Left ventricle myocardium inferior (tissue), 1 donor: ENCODE measurements at regions not wholly inside any gene's neighbourhood (a gene's known extent, or its start where the extent isn't known, plus 50 kb on each side); places are given as distances from the start of the nearest gene placed in this dataset.

ENCODE experiments used
- DNase-seq: peaks from one replicate; pipeline ENCODE4 v3.0.0-alpha.2; 2020
- H3K27ac ChIP-seq: fragments of 200-600 bp; replicated peaks from 2 replicates; pipeline ENCODE4 v1.8.0; 2021
- H3K27me3 ChIP-seq: fragments of 200-600 bp; 2 replicates; pipeline ENCODE4 v1.8.0; 2021; ENCODE audit warnings: low read depth
- H3K36me3 ChIP-seq: fragments of 200-600 bp; 2 replicates; pipeline ENCODE4 v1.8.0; 2021
- H3K4me1 ChIP-seq: fragments of 200-600 bp; 2 replicates; pipeline ENCODE4 v1.8.0; 2021
- H3K4me3 ChIP-seq: fragments of 200-600 bp; 2 replicates; pipeline ENCODE4 v1.8.0; 2021; ENCODE audit warnings: mild to moderate bottlenecking, moderate library complexity
- H3K9me3 ChIP-seq: fragments of 200-600 bp; replicated peaks from 2 replicates; pipeline ENCODE4 v1.8.0; 2021
- intact Hi-C: fragments of 100-400 bp; cut with micrococcal nuclease; formaldehyde crosslinking; loops from one replicate; pipeline ENCODE4 v1.11.0; 2022
- TF ChIP-seq, protein P1 (sequence below): fragments of 200-600 bp; IDR thresholded peaks from 2 replicates; pipeline ENCODE4 v1.8.0; 2021; ENCODE audit warnings: antibody characterized with exemption, mild to moderate bottlenecking, borderline replicate concordance
- donor health status: DM: no; HTN: yes; CAD: no; lungs with severe emphysema.

GRCh38 chr1:213767683-213768082, 220.1 kb upstream of the PROX1 start:
- Histone ChIP-seq H3K4me1 (no peaks in the 10 kb centered on the region), H3K27ac (no peak overlapping the region), H3K36me3 (no peaks in the 10 kb centered on the region), H3K27me3 (peaks cover 26% of the 10 kb centered on the region), H3K4me3 (no peak overlapping the region), H3K9me3 (no peaks in the 10 kb centered on the region)
- intact Hi-C loops, result no loop called here
- no peak for DNase-seq
- TF ChIP-seq, protein P1, sequence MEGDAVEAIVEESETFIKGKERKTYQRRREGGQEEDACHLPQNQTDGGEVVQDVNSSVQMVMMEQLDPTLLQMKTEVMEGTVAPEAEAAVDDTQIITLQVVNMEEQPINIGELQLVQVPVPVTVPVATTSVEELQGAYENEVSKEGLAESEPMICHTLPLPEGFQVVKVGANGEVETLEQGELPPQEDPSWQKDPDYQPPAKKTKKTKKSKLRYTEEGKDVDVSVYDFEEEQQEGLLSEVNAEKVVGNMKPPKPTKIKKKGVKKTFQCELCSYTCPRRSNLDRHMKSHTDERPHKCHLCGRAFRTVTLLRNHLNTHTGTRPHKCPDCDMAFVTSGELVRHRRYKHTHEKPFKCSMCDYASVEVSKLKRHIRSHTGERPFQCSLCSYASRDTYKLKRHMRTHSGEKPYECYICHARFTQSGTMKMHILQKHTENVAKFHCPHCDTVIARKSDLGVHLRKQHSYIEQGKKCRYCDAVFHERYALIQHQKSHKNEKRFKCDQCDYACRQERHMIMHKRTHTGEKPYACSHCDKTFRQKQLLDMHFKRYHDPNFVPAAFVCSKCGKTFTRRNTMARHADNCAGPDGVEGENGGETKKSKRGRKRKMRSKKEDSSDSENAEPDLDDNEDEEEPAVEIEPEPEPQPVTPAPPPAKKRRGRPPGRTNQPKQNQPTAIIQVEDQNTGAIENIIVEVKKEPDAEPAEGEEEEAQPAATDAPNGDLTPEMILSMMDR, result no peak

GRCh38 chr1:213772128-213773063, 215.4 kb upstream of the PROX1 start:
- TF ChIP-seq, protein P1, result no peak
- Histone ChIP-seq H3K27me3 (peaks cover 8% of the 10 kb centered on the region), H3K4me1 (no peaks in the 10 kb centered on the region), H3K9me3 (peaks cover 12% of the 10 kb centered on the region), H3K4me3 (no peak overlapping the region), H3K27ac (no peak overlapping the region), H3K36me3 (no peaks in the 10 kb centered on the region)
- no peak for DNase-seq
- intact Hi-C loops, result no loop called here

DNA sequence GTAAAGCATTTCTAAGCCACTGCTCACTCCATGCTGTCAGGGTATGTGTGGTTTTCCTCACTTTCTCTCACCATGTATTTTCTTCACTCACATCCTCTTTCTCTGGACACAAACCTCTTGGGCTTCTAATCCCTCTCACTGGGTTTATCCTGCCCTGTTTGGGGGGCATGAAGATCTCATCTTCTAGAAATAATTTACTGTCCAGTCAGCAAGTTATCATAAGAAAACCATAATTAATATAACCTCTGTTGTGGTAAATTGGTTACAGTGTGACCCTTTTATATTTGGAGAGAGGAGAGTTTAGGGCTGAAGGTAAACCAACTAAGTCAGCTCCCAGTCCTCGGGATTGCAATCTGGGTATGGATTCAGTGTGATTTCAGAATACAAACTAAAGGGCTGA, 213.8 kb upstream of the PROX1 start:
- H3K9me3 ChIP-seq, result peaks cover 12% of the 10 kb centered on the region
- no peaks in the 10 kb centered on the region for H3K4me1 ChIP-seq
- intact Hi-C loops, result no loop called here
- no peak for DNase-seq
- TF ChIP-seq, protein P1, result no peak
- no peak overlapping the region for H3K27ac ChIP-seq
- no peaks in the 10 kb centered on the region for H3K36me3 ChIP-seq
- no peaks in the 10 kb centered on the region for H3K27me3 ChIP-seq
- no peak overlapping the region for H3K4me3 ChIP-seq

DNA sequence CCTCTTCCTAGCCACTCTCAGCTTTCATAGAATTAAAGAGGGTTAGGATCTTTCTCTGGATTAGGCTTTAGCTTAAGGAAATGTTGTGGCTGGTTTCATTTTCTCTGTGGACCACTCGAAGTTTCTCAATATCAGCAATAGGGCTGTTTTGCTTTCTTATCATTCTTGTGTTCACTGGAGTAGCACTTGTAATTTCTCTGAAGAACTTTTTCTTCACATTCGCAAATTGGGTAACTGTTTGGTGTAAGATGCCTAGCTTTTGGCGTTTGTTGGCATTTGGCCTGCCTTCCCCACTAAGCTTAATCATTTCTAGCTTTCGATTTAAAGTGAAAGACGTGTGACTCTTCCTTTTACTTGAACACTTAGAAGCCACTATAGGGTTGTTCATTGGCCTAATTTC, 210.8 kb upstream of the PROX1 start:
- Histone ChIP-seq H3K4me1 (no peaks in the 10 kb centered on the region), H3K4me3 (no peak overlapping the region), H3K27ac (no peak overlapping the region), H3K36me3 (no peaks in the 10 kb centered on the region), H3K9me3 (peaks cover 12% of the 10 kb centered on the region), H3K27me3 (no peaks in the 10 kb centered on the region)
- intact Hi-C loops, result no loop called here
- TF ChIP-seq, protein P1, result no peak
- no peak for DNase-seq

DNA sequence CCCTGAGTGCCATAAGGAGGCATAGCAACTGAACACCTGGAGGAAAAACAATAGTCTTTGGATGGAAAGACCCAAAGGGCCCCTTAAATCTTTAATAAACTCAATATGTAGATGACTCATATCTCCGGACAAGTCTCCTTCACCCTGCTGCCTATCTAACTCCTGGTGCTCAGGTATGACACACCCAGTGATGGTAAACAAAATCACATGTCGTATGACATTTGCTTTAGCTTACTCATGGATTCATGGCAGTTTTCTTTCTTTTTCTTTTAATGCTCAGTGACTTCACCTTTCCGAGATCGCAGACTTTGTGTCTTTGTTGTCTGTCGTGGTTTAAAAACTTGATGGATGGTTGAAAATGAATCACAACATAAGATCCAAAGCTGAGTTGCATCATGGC, 208.5 kb upstream of the PROX1 start:
- Histone ChIP-seq H3K4me1 (no peaks in the 10 kb centered on the region), H3K27ac (no peak overlapping the region), H3K36me3 (no peaks in the 10 kb centered on the region), H3K4me3 (no peak overlapping the region), H3K9me3 (peaks cover 12% of the 10 kb centered on the region), H3K27me3 (no peaks in the 10 kb centered on the region)
- DNase-seq, result no peak
- intact Hi-C loops, result no loop called here
- TF ChIP-seq, protein P1, result no peak
